ENCODE measurements at regions not wholly inside any gene's neighbourhood (a gene's known extent, or its start where the extent isn't known, plus 50 kb on each side); places are given as distances from the start of the nearest gene placed in this dataset.

DNA sequence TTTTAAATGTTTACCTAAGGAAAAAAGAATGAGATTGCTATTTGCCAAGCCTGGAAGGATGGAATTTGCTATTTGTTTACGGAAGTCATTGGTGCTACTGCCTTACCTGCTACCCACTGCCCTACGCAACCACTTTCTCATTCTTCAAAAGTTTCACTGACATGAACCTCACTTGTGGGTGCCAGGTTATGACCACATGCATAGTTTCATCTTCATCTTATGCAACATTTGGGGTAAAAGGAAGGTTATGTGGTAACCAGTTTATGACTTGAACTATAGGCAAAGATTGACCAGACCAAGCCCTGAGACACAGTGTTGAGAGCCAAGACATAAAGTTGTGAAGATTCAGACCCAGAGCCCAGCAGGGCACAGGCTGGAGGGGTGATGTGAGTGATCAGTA is 142.5 kb downstream of the LACC1 start:
- no peak for TF ChIP-seq GATA3 (IDR thresholded peaks at IDR 0.05; ENCODE audit: low read depth, low read length)
- no peak for TF ChIP-seq GATA2 (IDR thresholded peaks at IDR 0.05; ENCODE audit: low read depth, low read length)
